22Rv1 (cell line): ENCODE measurements at regions not wholly inside any gene's neighbourhood (a gene's known extent, or its start where the extent isn't known, plus 50 kb on each side); places are given as distances from the start of the nearest gene placed in this dataset.

ENCODE experiments used
- H3K27ac ChIP-seq: fragments of 450-650 bp; 2 replicates; pipeline ENCODE4 v1.5.1; 2017
- CTCF ChIP-seq: fragments of 450-650 bp; IDR thresholded peaks from 2 replicates; pipeline ENCODE4 v1.5.1; 2017; ENCODE audit warnings: mild to moderate bottlenecking
- ZFX ChIP-seq: fragments of 450-650 bp; IDR thresholded peaks from 2 replicates; pipeline ENCODE4 v1.6.1; 2017; ENCODE audit warnings: antibody characterized with exemption, borderline replicate concordance

- no peak overlapping the region for H3K27ac ChIP-seq
Observed at GRCh38 chr10:69734797-69735468, 66.8 kb upstream of the COL13A1 start.

GRCh38 chr10:69736886-69737641 is 64.6 kb upstream of the COL13A1 start:
- no peak for TF ChIP-seq ZFX
- no peak for TF ChIP-seq CTCF
- H3K27ac ChIP-seq, result no peak overlapping the region

More at GRCh38 chr10:69734797-69735468, 66.8 kb upstream of the COL13A1 start:
- no peak for TF ChIP-seq ZFX

- no peak overlapping the region for H3K27ac ChIP-seq
- no peak for TF ChIP-seq CTCF
- no peak for TF ChIP-seq ZFX
Observed at GRCh38 chr10:69738071-69738470, 63.6 kb upstream of the COL13A1 start.

GRCh38 chr10:69738858-69739435 is 62.8 kb upstream of the COL13A1 start:
- H3K27ac ChIP-seq, result no peak overlapping the region
- TF ChIP-seq ZFX, result no peak
- no peak for TF ChIP-seq CTCF

- TF ChIP-seq CTCF (no peak), ZFX (no peak)
- H3K27ac ChIP-seq, result no peak overlapping the region
Observed at GRCh38 chr10:69739634-69740033, 62.1 kb upstream of the COL13A1 start.

GRCh38 chr10:69740126-69740525 is 61.6 kb upstream of the COL13A1 start:
- H3K27ac ChIP-seq, result no peak overlapping the region
- TF ChIP-seq ZFX, result no peak
- no peak for TF ChIP-seq CTCF

- H3K27ac ChIP-seq, result no peak overlapping the region
- no peak for TF ChIP-seq ZFX
- no peak for TF ChIP-seq CTCF
Observed at GRCh38 chr10:69741252-69741651, 60.5 kb upstream of the COL13A1 start.
